GM23338 (cell line): ENCODE measurements at regions not wholly inside any gene's neighbourhood (a gene's known extent, or its start where the extent isn't known, plus 50 kb on each side); places are given as distances from the start of the nearest gene placed in this dataset.

Source experiments
- ATAC-seq: fragments of 200-7000 bp; cut with Tn5 transposase; 3 replicates; pipeline ENCODE4 v1.9.1; 2020
- DNase-seq: peaks from one replicate; pipeline ENCODE4 v3.0.0-alpha.2; 2015; ENCODE audit warnings: low spot score
- H2AFZ ChIP-seq: fragments of 200-600 bp; sonication (generic); 2 replicates; pipeline ENCODE4 v1.8.0; 2016; ENCODE audit warnings: antibody characterized with exemption, mild to moderate bottlenecking, moderate library complexity
- H3F3A ChIP-seq: fragments of 200-600 bp; sonication (generic); replicated peaks from 2 replicates; pipeline ENCODE4 v1.8.0; 2017; ENCODE audit warnings: antibody characterized with exemption, mixed run types, low read depth
- H3K27ac ChIP-seq: fragments of 200-600 bp; sonication (generic); 2 replicates; pipeline ENCODE4 v1.6.1; 2016; ENCODE audit warnings: low read depth
- H3K27me3 ChIP-seq: fragments of 200-600 bp; sonication (generic); 2 replicates; pipeline ENCODE4 v1.8.0; 2016; ENCODE audit warnings: mild to moderate bottlenecking, mixed run types, moderate library complexity; ENCODE audit not compliant: insufficient read depth
- H3K36me3 ChIP-seq: fragments of 200-600 bp; sonication (generic); 2 replicates; pipeline ENCODE4 v1.8.0; 2016; ENCODE audit warnings: mild to moderate bottlenecking; ENCODE audit not compliant: insufficient read depth
- H3K4me1 ChIP-seq: fragments of 200-600 bp; sonication (generic); 2 replicates; pipeline ENCODE4 v1.8.0; 2016; ENCODE audit warnings: mild to moderate bottlenecking, moderate library complexity; ENCODE audit not compliant: insufficient read depth
- H3K4me2 ChIP-seq: fragments of 200-600 bp; sonication (generic); 2 replicates; pipeline ENCODE4 v1.7.1; 2017; ENCODE audit warnings: mixed run types
- H3K4me3 ChIP-seq: fragments of 200-600 bp; sonication (generic); 2 replicates; pipeline ENCODE4 v1.6.1; 2016; ENCODE audit warnings: mixed run types
- H3K79me2 ChIP-seq: fragments of 200-600 bp; sonication (generic); replicated peaks from 2 replicates; pipeline ENCODE4 v1.8.0; 2017; ENCODE audit warnings: mild to moderate bottlenecking; ENCODE audit not compliant: insufficient read depth
- H3K9me2 ChIP-seq: fragments of 200-600 bp; sonication (generic); 2 replicates; pipeline ENCODE4 v1.8.0; 2017; ENCODE audit not compliant: insufficient read depth
- H4K20me1 ChIP-seq: fragments of 200-600 bp; sonication (generic); replicated peaks from 2 replicates; pipeline ENCODE4 v1.8.0; 2017; ENCODE audit warnings: mild to moderate bottlenecking; ENCODE audit not compliant: insufficient read depth
- H3K27ac Mint-ChIP-seq: 2 replicates; pipeline ENCODE4 v1.8.0; 2020; ENCODE audit warnings: inconsistent platforms, mild to moderate bottlenecking, moderate library complexity, mixed read lengths
- H3K27me3 Mint-ChIP-seq: 3 replicates; pipeline ENCODE4 v1.8.0; 2022; ENCODE audit warnings: low read depth, mild to moderate bottlenecking, moderate library complexity, mixed read lengths, inconsistent platforms; ENCODE audit not compliant: insufficient read depth, poor library complexity
- H3K36me3 Mint-ChIP-seq: 3 replicates; pipeline ENCODE4 v1.8.0; 2021; ENCODE audit warnings: low read depth, mild to moderate bottlenecking, inconsistent platforms, moderate library complexity, mixed read lengths
- H3K4me1 Mint-ChIP-seq: 3 replicates; pipeline ENCODE4 v1.8.0; 2020; ENCODE audit warnings: mild to moderate bottlenecking, inconsistent platforms, mixed read lengths
- H3K4me3 Mint-ChIP-seq: 3 replicates; pipeline ENCODE4 v1.8.0; 2021; ENCODE audit warnings: moderate library complexity, mild to moderate bottlenecking, inconsistent platforms, mixed read lengths
- H3K9me3 Mint-ChIP-seq: 3 replicates; pipeline ENCODE4 v1.8.0; 2020; ENCODE audit warnings: moderate library complexity, mild to moderate bottlenecking, inconsistent platforms, mixed read lengths
- CREB1 ChIP-seq: fragments of 250-450 bp; sonication (Bioruptor Pico); IDR thresholded peaks from 2 replicates; pipeline ENCODE4 v1.5.0; 2020; ENCODE audit warnings: low read depth, mild to moderate bottlenecking, moderate library complexity
- EZH2 ChIP-seq: fragments of 200-600 bp; sonication (generic); IDR thresholded peaks from one replicate; pipeline ENCODE4 v1.8.0; 2017; ENCODE audit warnings: antibody characterized with exemption, mild to moderate bottlenecking, low read depth; ENCODE audit not compliant: unreplicated experiment
- EZH2phosphoT487 ChIP-seq: fragments of 200-600 bp; sonication (generic); IDR thresholded peaks from one replicate; pipeline ENCODE4 v1.8.1; 2018; ENCODE audit warnings: antibody characterized with exemption; ENCODE audit not compliant: unreplicated experiment
- JUNB ChIP-seq: IDR thresholded peaks from one replicate; pipeline ENCODE4 v1.6.1; 2016; ENCODE audit warnings: antibody characterized with exemption; ENCODE audit not compliant: unreplicated experiment
- NANOG ChIP-seq: IDR thresholded peaks from 2 replicates; pipeline ENCODE4 v1.6.1; 2016; ENCODE audit warnings: antibody characterized with exemption, borderline replicate concordance
- POLR2AphosphoS5 ChIP-seq: IDR thresholded peaks from 2 replicates; pipeline ENCODE4 v1.6.1; 2016; ENCODE audit warnings: antibody characterized with exemption, low read depth
- STAT1 ChIP-seq: IDR thresholded peaks from one replicate; pipeline ENCODE4 v1.6.1; 2016; ENCODE audit warnings: antibody characterized with exemption; ENCODE audit not compliant: unreplicated experiment
- ZNF114 ChIP-seq: fragments of 250-450 bp; sonication (Bioruptor Pico); IDR thresholded peaks from 2 replicates; pipeline ENCODE4 v1.5.0; 2020; ENCODE audit warnings: mild to moderate bottlenecking, moderate library complexity
- TF ChIP-seq, protein P1 (sequence below): fragments of 250-450 bp; sonication (Bioruptor Pico); IDR thresholded peaks from 2 replicates; pipeline ENCODE4 v1.5.0; 2020; ENCODE audit warnings: mild to moderate bottlenecking, moderate library complexity
- TF ChIP-seq, protein P2 (sequence below): IDR thresholded peaks from 2 replicates; pipeline ENCODE4 v1.6.1; 2016; ENCODE audit warnings: antibody characterized with exemption
- TF ChIP-seq, protein P3 (sequence below): IDR thresholded peaks from one replicate; pipeline ENCODE4 v1.6.1; 2018; ENCODE audit warnings: antibody characterized with exemption; ENCODE audit not compliant: unreplicated experiment
- TF ChIP-seq, protein P4 (sequence below), 2 experiments: fragments of 200-600 bp in 1 of 2; sonication (generic) in 1 of 2; conservative IDR thresholded peaks; 2 replicates each; pipeline versions ENCODE4 v1.5.1 to v1.6.1; 2016 to 2017; ENCODE audit warnings: antibody characterized with exemption in 2 of 2, low read depth in 2 of 2, mild to moderate bottlenecking in 2 of 2, moderate library complexity in 1 of 2

DNA sequence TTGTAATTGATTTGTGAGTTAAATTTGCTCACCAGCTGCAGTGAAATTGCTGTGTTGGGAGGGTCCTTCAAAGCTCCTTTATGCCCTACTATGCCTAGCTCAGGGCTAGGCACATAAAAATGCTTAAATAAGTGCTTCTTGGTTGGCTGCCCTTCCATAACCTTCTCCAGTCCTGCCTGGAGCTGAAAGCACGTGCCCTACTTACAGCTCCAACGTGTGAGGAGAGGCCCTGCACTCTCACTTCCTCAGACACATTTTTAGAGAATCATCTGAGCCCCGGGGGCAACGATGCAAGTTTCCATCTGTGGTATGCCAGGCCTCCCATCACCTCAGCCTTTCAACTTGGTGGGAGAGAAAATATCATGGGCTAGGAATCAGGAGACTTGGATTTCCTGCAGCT lies 202.7 kb downstream of the BCL11A start (continued):
- TF ChIP-seq, protein P1, sequence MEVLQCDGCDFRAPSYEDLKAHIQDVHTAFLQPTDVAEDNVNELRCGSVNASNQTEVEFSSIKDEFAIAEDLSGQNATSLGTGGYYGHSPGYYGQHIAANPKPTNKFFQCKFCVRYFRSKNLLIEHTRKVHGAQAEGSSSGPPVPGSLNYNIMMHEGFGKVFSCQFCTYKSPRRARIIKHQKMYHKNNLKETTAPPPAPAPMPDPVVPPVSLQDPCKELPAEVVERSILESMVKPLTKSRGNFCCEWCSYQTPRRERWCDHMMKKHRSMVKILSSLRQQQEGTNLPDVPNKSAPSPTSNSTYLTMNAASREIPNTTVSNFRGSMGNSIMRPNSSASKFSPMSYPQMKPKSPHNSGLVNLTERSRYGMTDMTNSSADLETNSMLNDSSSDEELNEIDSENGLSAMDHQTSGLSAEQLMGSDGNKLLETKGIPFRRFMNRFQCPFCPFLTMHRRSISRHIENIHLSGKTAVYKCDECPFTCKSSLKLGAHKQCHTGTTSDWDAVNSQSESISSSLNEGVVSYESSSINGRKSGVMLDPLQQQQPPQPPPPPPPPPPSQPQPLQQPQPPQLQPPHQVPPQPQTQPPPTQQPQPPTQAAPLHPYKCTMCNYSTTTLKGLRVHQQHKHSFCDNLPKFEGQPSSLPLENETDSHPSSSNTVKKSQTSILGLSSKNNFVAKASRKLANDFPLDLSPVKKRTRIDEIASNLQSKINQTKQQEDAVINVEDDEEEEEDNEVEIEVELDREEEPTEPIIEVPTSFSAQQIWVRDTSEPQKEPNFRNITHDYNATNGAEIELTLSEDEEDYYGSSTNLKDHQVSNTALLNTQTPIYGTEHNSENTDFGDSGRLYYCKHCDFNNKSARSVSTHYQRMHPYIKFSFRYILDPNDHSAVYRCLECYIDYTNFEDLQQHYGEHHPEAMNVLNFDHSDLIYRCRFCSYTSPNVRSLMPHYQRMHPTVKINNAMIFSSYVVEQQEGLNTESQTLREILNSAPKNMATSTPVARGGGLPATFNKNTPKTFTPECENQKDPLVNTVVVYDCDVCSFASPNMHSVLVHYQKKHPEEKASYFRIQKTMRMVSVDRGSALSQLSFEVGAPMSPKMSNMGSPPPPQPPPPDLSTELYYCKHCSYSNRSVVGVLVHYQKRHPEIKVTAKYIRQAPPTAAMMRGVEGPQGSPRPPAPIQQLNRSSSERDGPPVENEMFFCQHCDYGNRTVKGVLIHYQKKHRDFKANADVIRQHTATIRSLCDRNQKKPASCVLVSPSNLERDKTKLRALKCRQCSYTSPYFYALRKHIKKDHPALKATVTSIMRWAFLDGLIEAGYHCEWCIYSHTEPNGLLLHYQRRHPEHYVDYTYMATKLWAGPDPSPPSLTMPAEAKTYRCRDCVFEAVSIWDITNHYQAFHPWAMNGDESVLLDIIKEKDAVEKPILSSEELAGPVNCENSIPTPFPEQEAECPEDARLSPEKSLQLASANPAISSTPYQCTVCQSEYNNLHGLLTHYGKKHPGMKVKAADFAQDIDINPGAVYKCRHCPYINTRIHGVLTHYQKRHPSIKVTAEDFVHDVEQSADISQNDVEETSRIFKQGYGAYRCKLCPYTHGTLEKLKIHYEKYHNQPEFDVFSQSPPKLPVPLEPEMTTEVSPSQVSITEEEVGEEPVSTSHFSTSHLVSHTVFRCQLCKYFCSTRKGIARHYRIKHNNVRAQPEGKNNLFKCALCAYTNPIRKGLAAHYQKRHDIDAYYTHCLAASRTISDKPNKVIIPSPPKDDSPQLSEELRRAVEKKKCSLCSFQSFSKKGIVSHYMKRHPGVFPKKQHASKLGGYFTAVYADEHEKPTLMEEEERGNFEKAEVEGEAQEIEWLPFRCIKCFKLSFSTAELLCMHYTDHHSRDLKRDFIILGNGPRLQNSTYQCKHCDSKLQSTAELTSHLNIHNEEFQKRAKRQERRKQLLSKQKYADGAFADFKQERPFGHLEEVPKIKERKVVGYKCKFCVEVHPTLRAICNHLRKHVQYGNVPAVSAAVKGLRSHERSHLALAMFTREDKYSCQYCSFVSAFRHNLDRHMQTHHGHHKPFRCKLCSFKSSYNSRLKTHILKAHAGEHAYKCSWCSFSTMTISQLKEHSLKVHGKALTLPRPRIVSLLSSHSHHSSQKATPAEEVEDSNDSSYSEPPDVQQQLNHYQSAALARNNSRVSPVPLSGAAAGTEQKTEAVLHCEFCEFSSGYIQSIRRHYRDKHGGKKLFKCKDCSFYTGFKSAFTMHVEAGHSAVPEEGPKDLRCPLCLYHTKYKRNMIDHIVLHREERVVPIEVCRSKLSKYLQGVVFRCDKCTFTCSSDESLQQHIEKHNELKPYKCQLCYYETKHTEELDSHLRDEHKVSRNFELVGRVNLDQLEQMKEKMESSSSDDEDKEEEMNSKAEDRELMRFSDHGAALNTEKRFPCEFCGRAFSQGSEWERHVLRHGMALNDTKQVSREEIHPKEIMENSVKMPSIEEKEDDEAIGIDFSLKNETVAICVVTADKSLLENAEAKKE (CRISPR knock-in tag): no peak

DNA sequence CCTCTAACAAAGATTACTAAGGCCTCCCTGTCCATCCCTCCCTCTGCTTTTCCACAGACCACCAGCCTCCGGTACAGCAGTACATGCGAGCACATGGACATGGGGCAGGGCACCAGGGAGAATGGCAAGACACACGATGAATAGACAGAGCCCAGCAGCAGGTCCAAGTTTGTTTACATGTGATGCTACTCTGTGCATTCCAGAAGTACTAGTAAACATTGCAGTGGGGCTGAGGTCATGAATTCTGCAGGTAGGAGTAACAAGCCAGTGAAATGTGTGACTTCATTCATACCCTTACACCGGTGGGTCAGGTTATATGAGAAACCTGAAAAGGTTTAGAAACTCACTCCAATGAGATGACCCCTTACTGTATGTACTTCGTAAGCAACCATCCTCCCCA lies 205.7 kb downstream of the BCL11A start:
- H2AFZ ChIP-seq: no peak overlapping the region
- H3K4me2 ChIP-seq: no peak overlapping the region
- peaks cover 5% of the 10 kb centered on the region for H3K27me3 Mint-ChIP-seq
- H3K4me1 Mint-ChIP-seq: no peaks in the 10 kb centered on the region; the same call in 2 of the 3 replicates
- H3K4me3 ChIP-seq: no peak overlapping the region
- no peaks in the 10 kb centered on the region for H3K36me3 Mint-ChIP-seq
- no peaks in the 10 kb centered on the region for H3K27me3 ChIP-seq
- no peaks in the 10 kb centered on the region for H3F3A ChIP-seq
- H3K4me3 Mint-ChIP-seq: no peak overlapping the region
- ATAC-seq: no peak
- DNase-seq: no peak
- H3K27ac ChIP-seq: no peak overlapping the region
- no peaks in the 10 kb centered on the region for H3K9me2 ChIP-seq
- no peaks in the 10 kb centered on the region for H3K4me1 ChIP-seq
- H3K9me3 Mint-ChIP-seq: no peaks in the 10 kb centered on the region
- no peak overlapping the region for H3K27ac Mint-ChIP-seq
- no peaks in the 10 kb centered on the region for H3K79me2 ChIP-seq
- no peaks in the 10 kb centered on the region for H4K20me1 ChIP-seq
- no peaks in the 10 kb centered on the region for H3K36me3 ChIP-seq
- TF ChIP-seq, protein P2, sequence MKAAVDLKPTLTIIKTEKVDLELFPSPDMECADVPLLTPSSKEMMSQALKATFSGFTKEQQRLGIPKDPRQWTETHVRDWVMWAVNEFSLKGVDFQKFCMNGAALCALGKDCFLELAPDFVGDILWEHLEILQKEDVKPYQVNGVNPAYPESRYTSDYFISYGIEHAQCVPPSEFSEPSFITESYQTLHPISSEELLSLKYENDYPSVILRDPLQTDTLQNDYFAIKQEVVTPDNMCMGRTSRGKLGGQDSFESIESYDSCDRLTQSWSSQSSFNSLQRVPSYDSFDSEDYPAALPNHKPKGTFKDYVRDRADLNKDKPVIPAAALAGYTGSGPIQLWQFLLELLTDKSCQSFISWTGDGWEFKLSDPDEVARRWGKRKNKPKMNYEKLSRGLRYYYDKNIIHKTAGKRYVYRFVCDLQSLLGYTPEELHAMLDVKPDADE: no peak
- no peak for TF ChIP-seq POLR2AphosphoS5
- TF ChIP-seq, protein P3, sequence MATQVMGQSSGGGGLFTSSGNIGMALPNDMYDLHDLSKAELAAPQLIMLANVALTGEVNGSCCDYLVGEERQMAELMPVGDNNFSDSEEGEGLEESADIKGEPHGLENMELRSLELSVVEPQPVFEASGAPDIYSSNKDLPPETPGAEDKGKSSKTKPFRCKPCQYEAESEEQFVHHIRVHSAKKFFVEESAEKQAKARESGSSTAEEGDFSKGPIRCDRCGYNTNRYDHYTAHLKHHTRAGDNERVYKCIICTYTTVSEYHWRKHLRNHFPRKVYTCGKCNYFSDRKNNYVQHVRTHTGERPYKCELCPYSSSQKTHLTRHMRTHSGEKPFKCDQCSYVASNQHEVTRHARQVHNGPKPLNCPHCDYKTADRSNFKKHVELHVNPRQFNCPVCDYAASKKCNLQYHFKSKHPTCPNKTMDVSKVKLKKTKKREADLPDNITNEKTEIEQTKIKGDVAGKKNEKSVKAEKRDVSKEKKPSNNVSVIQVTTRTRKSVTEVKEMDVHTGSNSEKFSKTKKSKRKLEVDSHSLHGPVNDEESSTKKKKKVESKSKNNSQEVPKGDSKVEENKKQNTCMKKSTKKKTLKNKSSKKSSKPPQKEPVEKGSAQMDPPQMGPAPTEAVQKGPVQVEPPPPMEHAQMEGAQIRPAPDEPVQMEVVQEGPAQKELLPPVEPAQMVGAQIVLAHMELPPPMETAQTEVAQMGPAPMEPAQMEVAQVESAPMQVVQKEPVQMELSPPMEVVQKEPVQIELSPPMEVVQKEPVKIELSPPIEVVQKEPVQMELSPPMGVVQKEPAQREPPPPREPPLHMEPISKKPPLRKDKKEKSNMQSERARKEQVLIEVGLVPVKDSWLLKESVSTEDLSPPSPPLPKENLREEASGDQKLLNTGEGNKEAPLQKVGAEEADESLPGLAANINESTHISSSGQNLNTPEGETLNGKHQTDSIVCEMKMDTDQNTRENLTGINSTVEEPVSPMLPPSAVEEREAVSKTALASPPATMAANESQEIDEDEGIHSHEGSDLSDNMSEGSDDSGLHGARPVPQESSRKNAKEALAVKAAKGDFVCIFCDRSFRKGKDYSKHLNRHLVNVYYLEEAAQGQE: no peak
- no peak for TF ChIP-seq EZH2phosphoT487
- TF ChIP-seq ZNF114 (CRISPR knock-in tag): no peak
- no peak for TF ChIP-seq NANOG
- TF ChIP-seq STAT1: no peak
- TF ChIP-seq JUNB: no peak
- TF ChIP-seq, protein P4, sequence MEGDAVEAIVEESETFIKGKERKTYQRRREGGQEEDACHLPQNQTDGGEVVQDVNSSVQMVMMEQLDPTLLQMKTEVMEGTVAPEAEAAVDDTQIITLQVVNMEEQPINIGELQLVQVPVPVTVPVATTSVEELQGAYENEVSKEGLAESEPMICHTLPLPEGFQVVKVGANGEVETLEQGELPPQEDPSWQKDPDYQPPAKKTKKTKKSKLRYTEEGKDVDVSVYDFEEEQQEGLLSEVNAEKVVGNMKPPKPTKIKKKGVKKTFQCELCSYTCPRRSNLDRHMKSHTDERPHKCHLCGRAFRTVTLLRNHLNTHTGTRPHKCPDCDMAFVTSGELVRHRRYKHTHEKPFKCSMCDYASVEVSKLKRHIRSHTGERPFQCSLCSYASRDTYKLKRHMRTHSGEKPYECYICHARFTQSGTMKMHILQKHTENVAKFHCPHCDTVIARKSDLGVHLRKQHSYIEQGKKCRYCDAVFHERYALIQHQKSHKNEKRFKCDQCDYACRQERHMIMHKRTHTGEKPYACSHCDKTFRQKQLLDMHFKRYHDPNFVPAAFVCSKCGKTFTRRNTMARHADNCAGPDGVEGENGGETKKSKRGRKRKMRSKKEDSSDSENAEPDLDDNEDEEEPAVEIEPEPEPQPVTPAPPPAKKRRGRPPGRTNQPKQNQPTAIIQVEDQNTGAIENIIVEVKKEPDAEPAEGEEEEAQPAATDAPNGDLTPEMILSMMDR (conservative IDR thresholded peaks at IDR 0.05; ENCODE audit: low read depth in 2 of 2): no peak
- no peak for TF ChIP-seq EZH2
- no peak for TF ChIP-seq CREB1 (CRISPR knock-in tag)
